HEK293T (cell line): ENCODE measurements at regions not wholly inside any gene's neighbourhood (a gene's known extent, or its start where the extent isn't known, plus 50 kb on each side); places are given as distances from the start of the nearest gene placed in this dataset.

Experiments
- CTCF ChIA-PET: fragments of 350-600 bp; formaldehyde crosslinking; extraction: SDS; loops from one replicate; lab custom pipeline; 2021; ENCODE audit warnings: antibody characterized with exemption, inconsistent platforms; lab: Yijun Ruan, JAX
- POLR2A ChIA-PET: fragments of 350-600 bp; formaldehyde crosslinking; extraction: SDS; loops from one replicate; lab custom pipeline; 2020; ENCODE audit warnings: antibody characterized with exemption, inconsistent platforms; lab: Yijun Ruan, JAX
- DNase-seq: peaks from one replicate; pipeline ENCODE4 v3.0.0; 2012; ENCODE audit warnings: mixed read lengths; ENCODE audit errors: extremely low spot score
- ARNT ChIP-seq: fragments of 450-650 bp; IDR thresholded peaks from 2 replicates; pipeline ENCODE4 v1.6.1; 2017; ENCODE audit warnings: mild to moderate bottlenecking
- BHLHE40 ChIP-seq: fragments of 450-650 bp; IDR thresholded peaks from 2 replicates; pipeline ENCODE4 v1.6.1; 2016; ENCODE audit warnings: mild to moderate bottlenecking, moderate library complexity, borderline replicate concordance
- CTBP1 ChIP-seq: fragments of 450-650 bp; IDR thresholded peaks from 2 replicates; pipeline ENCODE4 v1.6.1; 2016; ENCODE audit warnings: borderline replicate concordance
- ELF4 ChIP-seq: fragments of 450-650 bp; IDR thresholded peaks from 2 replicates; pipeline ENCODE4 v1.6.1; 2017; ENCODE audit warnings: antibody characterized with exemption
- FOXA1 ChIP-seq: fragments of 450-650 bp; IDR thresholded peaks from 2 replicates; pipeline ENCODE4 v1.6.1; 2016; ENCODE audit warnings: mild to moderate bottlenecking
- FOXK2 ChIP-seq: fragments of 450-650 bp; IDR thresholded peaks from 2 replicates; pipeline ENCODE4 v1.6.1; 2016; ENCODE audit warnings: mild to moderate bottlenecking
- FOXM1 ChIP-seq: fragments of 450-650 bp; IDR thresholded peaks from 2 replicates; pipeline ENCODE4 v1.6.1; 2017; ENCODE audit warnings: mild to moderate bottlenecking, borderline replicate concordance
- HDGF ChIP-seq: fragments of 450-650 bp; IDR thresholded peaks from 2 replicates; pipeline ENCODE4 v1.6.1; 2017; ENCODE audit warnings: antibody characterized with exemption, borderline replicate concordance
- L3MBTL2 ChIP-seq: fragments of 450-650 bp; conservative IDR thresholded peaks from 2 replicates; pipeline ENCODE4 v1.6.1; 2016; ENCODE audit warnings: mild to moderate bottlenecking
- LEF1 ChIP-seq: fragments of 450-650 bp; IDR thresholded peaks from 2 replicates; pipeline ENCODE4 v1.6.1; 2017; ENCODE audit warnings: mild to moderate bottlenecking, borderline replicate concordance
- NFRKB ChIP-seq: fragments of 450-650 bp; IDR thresholded peaks from 2 replicates; pipeline ENCODE4 v1.6.1; 2016; ENCODE audit warnings: mild to moderate bottlenecking, moderate library complexity
- PKNOX1 ChIP-seq: fragments of 450-650 bp; IDR thresholded peaks from 2 replicates; pipeline ENCODE4 v1.6.1; 2016
- SP1 ChIP-seq: fragments of 450-650 bp; IDR thresholded peaks from 2 replicates; pipeline ENCODE4 v1.6.1; 2017
- SUZ12 ChIP-seq: fragments of 450-650 bp; IDR thresholded peaks from 2 replicates; pipeline ENCODE4 v1.6.1; 2016; ENCODE audit warnings: mild to moderate bottlenecking
- TARDBP ChIP-seq: fragments of 450-650 bp; IDR thresholded peaks from 2 replicates; pipeline ENCODE4 v1.6.1; 2016
- ZNF384 ChIP-seq: fragments of 450-650 bp; IDR thresholded peaks from 2 replicates; pipeline ENCODE4 v1.6.1; 2016

- no peak for DNase-seq
- POLR2A ChIA-PET, result no interaction called here
- CTCF ChIA-PET, result no interaction called here
- TF ChIP-seq ARNT (no peak), SUZ12 (no peak), BHLHE40 (no peak), L3MBTL2 (no peak), LEF1 (no peak), ZNF384 (no peak), TARDBP (no peak), NFRKB (no peak), HDGF (no peak), ELF4 (no peak), PKNOX1 (no peak), FOXA1 (no peak), FOXK2 (no peak), SP1 (no peak), CTBP1 (no peak)
Measured at GRCh38 chr13:104375614-104376013, 1309.4 kb upstream of the SLC10A2 start.

DNA sequence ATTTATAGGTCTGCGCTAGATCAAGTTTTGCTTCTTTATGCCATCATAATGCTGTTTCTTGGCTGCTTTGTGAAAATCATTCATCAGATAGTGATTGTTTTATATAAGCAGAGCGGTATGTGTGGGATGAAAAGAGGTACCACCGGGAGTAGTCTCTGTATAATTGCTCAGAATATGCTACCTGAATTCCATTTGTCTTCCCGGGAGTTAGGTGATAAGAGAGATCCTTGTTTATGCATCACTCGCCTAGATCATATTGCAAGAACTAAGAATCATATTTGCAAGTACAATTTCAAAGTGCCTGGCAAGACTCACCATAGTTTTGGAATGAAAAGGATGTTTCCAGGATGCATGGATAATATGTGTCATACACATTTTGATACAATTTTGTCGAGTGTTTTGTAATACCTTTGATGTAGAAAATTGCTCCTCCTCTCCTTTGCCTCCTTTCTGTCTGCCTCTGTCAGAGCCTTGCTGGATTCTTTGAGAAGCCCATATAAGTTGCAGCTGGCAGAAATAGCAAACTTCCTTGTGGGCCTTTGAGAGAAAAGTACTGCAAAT is 1306.0 kb upstream of the SLC10A2 start:
- ChIA-PET CTCF (no interaction called here), POLR2A (no interaction called here)
- no peak for DNase-seq
- TF ChIP-seq ZNF384 (no peak), ARNT (no peak), ELF4 (no peak), FOXM1 (no peak), LEF1 (no peak)

- ChIA-PET POLR2A (no interaction called here), CTCF (no interaction called here)
- no peak for DNase-seq
- TF ChIP-seq PKNOX1 (no peak), FOXM1 (no peak), HDGF (no peak), FOXA1 (no peak), ZNF384 (no peak), FOXK2 (no peak), BHLHE40 (no peak), L3MBTL2 (no peak), ELF4 (no peak), CTBP1 (no peak), LEF1 (no peak), ARNT (no peak), TARDBP (no peak), SP1 (no peak), SUZ12 (no peak), NFRKB (no peak)
Measured at GRCh38 chr13:104365430-104365829, 1299.2 kb upstream of the SLC10A2 start.

- no peak for DNase-seq
- no peak for TF ChIP-seq ARNT
- TF ChIP-seq FOXM1, result no peak
- no peak for TF ChIP-seq ZNF384
- no peak for TF ChIP-seq SUZ12
- no peak for TF ChIP-seq TARDBP
- TF ChIP-seq CTBP1, result no peak
- TF ChIP-seq ELF4, result no peak
- TF ChIP-seq BHLHE40, result no peak
- CTCF ChIA-PET, result interaction anchor here (0.7 kb wide), 1 partner anchor 712 kb away, joined by 4 read pairs; no protein-coding TSS in a partner anchor
- POLR2A ChIA-PET, result no interaction called here
Measured at GRCh38 chr13:104357672-104358354, 1291.6 kb upstream of the SLC10A2 start.

- ChIA-PET POLR2A (no interaction called here), CTCF (no interaction called here)
- DNase-seq, result no peak
- TF ChIP-seq CTBP1 (no peak), HDGF (no peak), FOXA1 (no peak), SUZ12 (no peak), BHLHE40 (no peak), FOXM1 (no peak), ARNT (no peak), ELF4 (no peak), NFRKB (no peak), LEF1 (no peak), SP1 (no peak), FOXK2 (no peak), ZNF384 (no peak), L3MBTL2 (no peak), PKNOX1 (no peak), TARDBP (no peak)
Measured at GRCh38 chr13:104357174-104357573, 1291.0 kb upstream of the SLC10A2 start.

DNA sequence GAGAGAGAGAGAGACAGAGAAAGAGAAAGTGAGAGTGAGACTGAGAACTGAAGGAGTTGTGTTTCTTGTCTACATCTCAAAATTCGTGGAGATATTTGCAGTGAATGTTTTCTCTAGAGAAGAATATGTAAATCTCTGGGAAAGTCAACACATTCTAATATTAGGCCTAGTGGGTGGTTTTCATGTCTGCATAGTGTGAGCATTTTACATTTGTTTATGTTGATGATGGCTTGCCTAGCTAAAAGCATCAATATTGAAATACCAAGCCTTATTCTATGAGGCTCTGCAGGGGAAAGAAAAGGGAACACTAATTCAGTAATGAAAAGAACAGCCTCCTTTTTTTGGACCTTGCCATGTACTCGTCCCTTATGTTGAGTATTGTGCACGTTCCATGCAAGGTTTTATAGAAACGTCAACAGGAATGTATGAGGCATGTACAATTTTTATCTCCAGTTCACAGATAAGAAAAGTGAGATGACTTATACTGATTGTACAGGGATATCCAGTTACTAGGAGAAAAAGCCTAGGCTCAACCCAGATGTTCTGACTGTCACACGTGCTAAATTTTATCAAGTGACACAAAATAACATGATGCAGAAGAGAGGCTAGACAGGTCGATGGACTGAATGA is 1288.9 kb upstream of the SLC10A2 start:
- POLR2A ChIA-PET, result no interaction called here
- CTCF ChIA-PET, result no interaction called here
- TF ChIP-seq TARDBP (no peak), PKNOX1 (no peak), FOXM1 (no peak), FOXA1 (no peak), LEF1 (no peak), NFRKB (no peak), ZNF384 (no peak), ARNT (no peak), CTBP1 (no peak), SUZ12 (no peak), ELF4 (no peak), HDGF (no peak), BHLHE40 (no peak), FOXK2 (no peak), SP1 (no peak)
- no peak for DNase-seq
